Upper lobe of left lung (tissue), 4 donors: ENCODE measurements at regions not wholly inside any gene's neighbourhood (a gene's known extent, or its start where the extent isn't known, plus 50 kb on each side); places are given as distances from the start of the nearest gene placed in this dataset.

Experiments
- CTCF ChIP-seq, 6 experiments: fragments of 450-650 bp in 4 of 6; fragments of 200-600 bp in 2 of 6; sonication (generic) in 2 of 6; IDR thresholded peaks; one replicate each; pipeline ENCODE4 v1.5.1; 2016 to 2019; ENCODE audit warnings: antibody characterized with exemption in 6 of 6
- POLR2A ChIP-seq, 4 donors: fragments of 450-650 bp; IDR thresholded peaks; one replicate each; pipeline ENCODE4 v1.5.1; 2016 to 2017; ENCODE audit warnings: antibody characterized with exemption in 4 of 4, mild to moderate bottlenecking in 2 of 4
- POLR2AphosphoS5 ChIP-seq, 2 donors: sonication (generic); formaldehyde crosslinking; IDR thresholded peaks; one replicate each; pipeline ENCODE4 v1.5.1; 2017; ENCODE audit warnings: antibody characterized with exemption in 2 of 2

- TF ChIP-seq CTCF (IDR thresholded peaks at IDR 0.05) = no peak
- TF ChIP-seq POLR2A (IDR thresholded peaks at IDR 0.05) = no peak
- TF ChIP-seq POLR2AphosphoS5 (IDR thresholded peaks at IDR 0.05) = no peak
These were observed 262.0 kb upstream of the TMPO start for GRCh38 chr12:98253207-98254037.
